Spleen (tissue), 11 donors: ENCODE measurements at regions not wholly inside any gene's neighbourhood (a gene's known extent, or its start where the extent isn't known, plus 50 kb on each side); places are given as distances from the start of the nearest gene placed in this dataset.

ENCODE experiments used
- DNase-seq: peaks from one replicate; pipeline ENCODE4 v3.0.0-alpha.2; 2020
- H3K27ac ChIP-seq, 8 donors: fragments of 200-600 bp; sonication (generic) in 7 of 8; 1 replicate in 4 of 8; 2 replicates in 4 of 8; pipeline versions ENCODE4 v1.5.0 to v1.8.0; 2016 to 2021; ENCODE audit warnings: inconsistent platforms in 4 of 8, mild to moderate bottlenecking in 4 of 8, moderate library complexity in 1 of 8
- H3K27me3 ChIP-seq, 7 donors: fragments of 200-600 bp; sonication (generic) in 6 of 7; replicated peaks in 1 of 7; 1 replicate in 4 of 7; 2 replicates in 3 of 7; pipeline versions ENCODE4 v1.5.0 to v1.8.0; 2016 to 2021; ENCODE audit warnings: inconsistent platforms in 3 of 7, mild to moderate bottlenecking in 1 of 7
- H3K36me3 ChIP-seq, 6 donors: fragments of 200-600 bp; sonication (generic) in 5 of 6; 1 replicate in 4 of 6; 2 replicates in 2 of 6; pipeline versions ENCODE4 v1.5.0 to v1.8.0; 2016 to 2021; ENCODE audit warnings: inconsistent platforms in 2 of 6
- H3K4me1 ChIP-seq, 6 donors: fragments of 200-600 bp; sonication (generic) in 5 of 6; 1 replicate in 3 of 6; 2 replicates in 3 of 6; pipeline versions ENCODE4 v1.5.0 to v1.8.0; 2016 to 2021; ENCODE audit warnings: inconsistent platforms in 3 of 6
- H3K4me3 ChIP-seq, 8 donors: fragments of 200-600 bp; sonication (generic) in 7 of 8; 1 replicate in 4 of 8; 2 replicates in 4 of 8; pipeline versions ENCODE4 v1.5.0 to v1.8.0; 2016 to 2021; ENCODE audit warnings: inconsistent platforms in 4 of 8, mild to moderate bottlenecking in 4 of 8, moderate library complexity in 2 of 8
- H3K9me3 ChIP-seq, 8 donors: fragments of 200-600 bp; sonication (generic) in 7 of 8; 1 replicate in 4 of 8; 2 replicates in 4 of 8; pipeline versions ENCODE4 v1.5.0 to v1.8.0; 2016 to 2021; ENCODE audit warnings: inconsistent platforms in 4 of 8
- CTCF ChIP-seq, 11 experiments: fragments of 200-600 bp in 7 of 11; fragments of 450-650 bp in 4 of 11; sonication (generic) in 4 of 11; IDR thresholded peaks in 8 of 11; conservative IDR thresholded peaks in 3 of 11; 1 replicate in 7 of 11; 2 replicates in 4 of 11; pipeline versions ENCODE4 v1.4.0 to v1.8.0; 2016 to 2021; ENCODE audit warnings: antibody characterized with exemption in 11 of 11, inconsistent platforms in 4 of 11, mild to moderate bottlenecking in 1 of 11
- POLR2A ChIP-seq, 3 donors: fragments of 450-650 bp; IDR thresholded peaks; one replicate each; pipeline ENCODE4 v1.5.1; 2017; ENCODE audit warnings: antibody characterized with exemption in 3 of 3, mild to moderate bottlenecking in 1 of 3
- POLR2AphosphoS5 ChIP-seq, 3 donors: sonication (generic); formaldehyde crosslinking; IDR thresholded peaks; one replicate each; pipeline ENCODE4 v1.5.1; 2017; ENCODE audit warnings: antibody characterized with exemption in 3 of 3
- WGBS, 5 donors: extraction: QIAGEN DNeasy Blood & Tissue Kit in 3 of 5; methylation state at CpG; one replicate each; pipeline versions ENCODE4 v1.1.5 to v1.1.7; 2013 to 2018; 5-methylcytosine and 5-hydroxymethylcytosine counted together
- intact Hi-C: fragments of 100-400 bp; cut with DNase I; formaldehyde crosslinking; loops from one replicate; pipeline ENCODE4 v1.15.0; 2023; ENCODE audit warnings: low total_unique reads
- donor health status: healthy with polysubstance abuse.
- donor health status: DM: no; HTN: no; CAD: no; lungs with moderate emphysema.
- donor health status: DM: no; HTN: no; CAD: no.
- donor health status: Bipolar disorder and iron deficiency.
- donor health status: healthy.
- donor health status: DM: no; HTN: no; CAD: no.
- donor health status: DM: yes; HTN: yes; CAD: no.

GRCh38 chr3:144583871-144584270 lies 612.2 kb downstream of the DIPK2A start:
- intact Hi-C loops, result no loop called here
- DNase-seq, result no peak
- WGBS, 5 donors, result 83 to 98% (median 90%) methylated on average over 1 of the region's 1 CpG

DNA sequence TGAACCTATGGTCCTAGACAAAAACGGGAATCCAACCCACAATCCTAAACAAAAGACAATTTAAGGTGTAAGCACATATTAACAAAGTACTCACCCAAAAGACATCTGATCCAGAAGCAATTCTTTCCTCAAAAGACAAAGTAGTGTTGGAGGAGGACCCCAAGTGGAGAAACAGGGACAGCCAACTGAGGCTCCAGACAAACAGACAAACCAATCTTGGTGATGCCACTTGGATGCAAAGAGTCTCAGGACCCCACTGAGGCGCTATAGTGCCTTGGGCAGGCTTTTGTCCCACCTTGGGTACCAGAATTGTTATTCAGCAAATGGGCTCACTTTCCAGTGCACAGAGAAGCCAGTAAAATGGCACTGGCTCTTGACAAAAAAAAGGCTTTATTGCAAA lies 613.8 kb downstream of the DIPK2A start:
- Histone ChIP-seq H3K36me3 (no peaks in the 10 kb centered on the region), H3K27ac (no peak overlapping the region), H3K27me3 (no peaks in the 10 kb centered on the region), H3K4me1 (no peaks in the 10 kb centered on the region), H3K9me3 (peaks cover 0 to 17% (median 0%) of the 10 kb centered on the region in 8 donors), H3K4me3 (no peak overlapping the region)
- intact Hi-C loops, result no loop called here
- TF ChIP-seq POLR2AphosphoS5 (IDR thresholded peaks at IDR 0.05) (no peak), CTCF (IDR thresholded peaks at IDR 0.05 in 8 of 11, conservative IDR thresholded peaks at IDR 0.05 in 3 of 11) (no peak), POLR2A (IDR thresholded peaks at IDR 0.05) (no peak)
- WGBS, 5 donors, result 80 to 96% (median 87%) methylated on average over 2 of the region's 2 CpGs
- DNase-seq, result no peak

More at GRCh38 chr3:144583871-144584270, 612.2 kb downstream of the DIPK2A start:
- H3K9me3 ChIP-seq, result peaks cover 0 to 17% (median 0%) of the 10 kb centered on the region in 8 donors
- H3K36me3 ChIP-seq, result no peaks in the 10 kb centered on the region
- H3K4me3 ChIP-seq, result no peak overlapping the region
- no peak overlapping the region for H3K27ac ChIP-seq
- H3K4me1 ChIP-seq, result no peaks in the 10 kb centered on the region
- H3K27me3 ChIP-seq, result no peaks in the 10 kb centered on the region
- TF ChIP-seq POLR2A (IDR thresholded peaks at IDR 0.05) (no peak), POLR2AphosphoS5 (IDR thresholded peaks at IDR 0.05) (no peak), CTCF (IDR thresholded peaks at IDR 0.05 in 8 of 11, conservative IDR thresholded peaks at IDR 0.05 in 3 of 11) (no peak)

DNA sequence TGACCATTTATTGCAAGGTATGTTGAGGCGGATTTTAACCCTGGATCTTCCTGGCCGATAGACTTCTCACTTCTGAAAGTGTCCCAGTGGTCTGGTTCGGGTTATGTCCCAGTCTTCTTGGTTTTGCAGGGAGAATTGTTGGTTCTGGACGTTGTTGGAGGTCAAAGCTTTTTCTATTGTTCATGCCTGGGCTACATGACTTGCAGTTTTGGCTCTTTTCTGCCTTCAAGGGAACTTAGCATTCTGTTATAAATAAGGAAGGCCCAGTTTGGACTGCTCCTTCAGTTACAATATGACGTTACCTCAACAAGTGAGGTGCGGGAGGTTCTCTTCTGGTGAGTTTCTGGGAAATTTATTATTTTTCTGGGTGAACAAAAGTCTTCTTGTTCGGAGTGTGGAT lies 614.3 kb downstream of the DIPK2A start:
- intact Hi-C loops, result no loop called here
- no peak for DNase-seq
- TF ChIP-seq POLR2AphosphoS5 (IDR thresholded peaks at IDR 0.05) (no peak), POLR2A (IDR thresholded peaks at IDR 0.05) (no peak), CTCF (IDR thresholded peaks at IDR 0.05 in 8 of 11, conservative IDR thresholded peaks at IDR 0.05 in 3 of 11) (no peak)
- whole genome bisulfite sequencing, 5 donors, result 71 to 88% (median 74%) methylated on average over 7 of the region's 7 CpGs
- Histone ChIP-seq H3K4me1 (no peaks in the 10 kb centered on the region), H3K4me3 (no peak overlapping the region), H3K9me3 (peaks cover 0 to 17% (median 0%) of the 10 kb centered on the region in 8 donors), H3K27ac (no peak overlapping the region), H3K27me3 (no peaks in the 10 kb centered on the region), H3K36me3 (no peaks in the 10 kb centered on the region)

DNA sequence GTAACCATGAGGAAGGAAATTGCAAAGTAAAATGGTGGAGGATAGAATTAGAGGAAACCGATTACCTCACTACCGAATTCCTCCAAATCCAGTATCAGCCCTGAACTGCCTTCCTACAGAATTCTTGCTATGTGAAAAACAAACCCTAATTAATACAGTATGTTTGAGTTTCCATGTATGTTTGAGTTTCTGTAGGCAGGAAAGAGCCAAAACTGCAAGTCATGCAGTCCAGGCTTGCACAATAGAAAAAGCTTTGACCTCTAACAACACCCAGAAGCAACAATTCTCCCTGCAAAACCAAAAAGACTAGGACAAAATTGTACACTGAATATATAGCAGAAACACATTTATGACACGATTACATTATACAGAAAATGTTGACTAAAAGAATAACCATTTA lies 614.8 kb downstream of the DIPK2A start:
- Histone ChIP-seq H3K9me3 (peaks cover 0 to 17% (median 0%) of the 10 kb centered on the region in 8 donors), H3K27me3 (no peaks in the 10 kb centered on the region), H3K36me3 (no peaks in the 10 kb centered on the region), H3K4me3 (no peak overlapping the region), H3K27ac (no peak overlapping the region), H3K4me1 (no peaks in the 10 kb centered on the region)
- 57 to 87% (median 68%) methylated on average over 3 of the region's 3 CpGs for WGBS, 5 donors
- no peak for TF ChIP-seq POLR2AphosphoS5 (IDR thresholded peaks at IDR 0.05)
- TF ChIP-seq POLR2A (IDR thresholded peaks at IDR 0.05), result no peak
- TF ChIP-seq CTCF (IDR thresholded peaks at IDR 0.05 in 8 of 11, conservative IDR thresholded peaks at IDR 0.05 in 3 of 11), result no peak
- DNase-seq, result no peak
- intact Hi-C loops, result no loop called here
